HG03439 (cell line): ENCODE measurements at regions not wholly inside any gene's neighbourhood (a gene's known extent, or its start where the extent isn't known, plus 50 kb on each side); places are given as distances from the start of the nearest gene placed in this dataset.
"Not testable (repeated sequence)": the region's sequence is repeated elsewhere in the genome, so short reads cannot be mapped to it uniquely, and the experiment has no call there.

Experiments used
- ATAC-seq: cut with Tn5 transposase; IDR thresholded peaks from one replicate; pipeline ENCODE4 v1.9.1; 2021; ENCODE audit warnings: mild to moderate bottlenecking, moderate library complexity; ENCODE audit not compliant: unreplicated experiment

- not testable (repeated sequence) for ATAC-seq
Measured at GRCh38 chr18:104264-104663, 54.1 kb upstream of the USP14 start.

DNA sequence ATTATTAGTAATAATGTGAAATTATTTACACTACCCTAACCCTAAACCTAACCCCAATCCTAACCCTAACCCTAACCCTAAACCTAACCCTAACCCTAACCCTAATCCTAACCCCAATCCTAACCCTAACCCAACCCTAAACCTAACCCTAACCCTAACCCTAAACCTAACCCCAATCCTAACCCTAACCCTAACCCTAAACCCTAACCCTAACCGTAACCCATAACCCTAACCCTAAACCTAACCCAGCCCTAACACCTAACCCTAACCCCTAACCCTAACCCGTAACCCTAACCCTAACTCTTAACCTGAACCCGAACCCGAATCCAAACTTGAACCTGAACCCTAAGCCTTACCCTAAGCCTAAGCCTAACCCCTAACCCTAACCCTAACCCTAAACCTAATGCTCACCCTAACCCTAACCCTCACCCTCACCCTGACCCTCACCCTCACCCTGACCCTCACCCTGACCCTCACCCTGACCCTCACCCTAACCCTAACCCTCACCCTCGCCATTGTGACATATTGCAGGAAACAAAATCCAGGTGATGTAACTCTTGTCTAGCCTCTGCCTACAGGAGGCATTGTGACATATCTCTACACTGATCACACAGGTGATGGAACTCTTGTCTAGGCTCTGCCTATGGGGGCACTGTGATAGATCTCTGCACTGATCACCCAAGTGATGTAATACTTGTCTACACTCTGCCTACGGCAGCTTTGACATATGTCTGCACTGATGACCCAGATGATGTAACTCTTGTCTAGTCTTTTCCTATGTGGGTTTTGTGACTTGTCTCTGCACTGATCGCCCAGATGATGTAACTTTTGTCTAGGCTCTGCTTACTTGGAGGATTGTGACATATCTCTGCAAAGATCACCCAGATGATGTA lies 53.0 kb upstream of the USP14 start:
- not testable (repeated sequence) for ATAC-seq

GRCh38 chr18:106054-106851 lies 52.1 kb upstream of the USP14 start:
- ATAC-seq: not testable (repeated sequence)

DNA sequence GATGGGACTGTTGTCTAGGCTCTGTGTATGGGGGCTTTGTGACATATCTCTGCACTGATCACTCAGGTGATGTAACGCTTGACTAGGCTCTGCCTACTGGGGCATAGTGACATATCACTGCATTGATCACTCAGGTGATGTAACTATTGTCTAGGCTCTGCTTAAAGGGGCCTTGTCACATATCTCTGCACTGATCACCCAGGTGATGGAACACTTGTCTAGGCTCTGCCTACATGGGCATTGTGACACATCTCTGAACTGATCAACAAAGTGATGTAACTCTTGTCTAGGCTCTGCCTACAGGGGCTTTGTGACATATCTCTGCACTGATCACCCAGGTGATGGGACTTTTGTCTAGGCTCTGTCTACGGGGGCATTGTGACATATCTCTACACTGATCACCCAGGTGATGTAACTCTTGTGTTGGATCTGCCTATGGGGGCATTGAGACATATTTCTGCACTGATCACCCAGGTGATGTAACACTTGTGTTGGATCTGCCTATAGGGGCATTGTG lies 51.4 kb upstream of the USP14 start:
- not testable (repeated sequence) for ATAC-seq

- ATAC-seq: not testable (repeated sequence)
Measured at GRCh38 chr18:107464-107863, 50.9 kb upstream of the USP14 start.

DNA sequence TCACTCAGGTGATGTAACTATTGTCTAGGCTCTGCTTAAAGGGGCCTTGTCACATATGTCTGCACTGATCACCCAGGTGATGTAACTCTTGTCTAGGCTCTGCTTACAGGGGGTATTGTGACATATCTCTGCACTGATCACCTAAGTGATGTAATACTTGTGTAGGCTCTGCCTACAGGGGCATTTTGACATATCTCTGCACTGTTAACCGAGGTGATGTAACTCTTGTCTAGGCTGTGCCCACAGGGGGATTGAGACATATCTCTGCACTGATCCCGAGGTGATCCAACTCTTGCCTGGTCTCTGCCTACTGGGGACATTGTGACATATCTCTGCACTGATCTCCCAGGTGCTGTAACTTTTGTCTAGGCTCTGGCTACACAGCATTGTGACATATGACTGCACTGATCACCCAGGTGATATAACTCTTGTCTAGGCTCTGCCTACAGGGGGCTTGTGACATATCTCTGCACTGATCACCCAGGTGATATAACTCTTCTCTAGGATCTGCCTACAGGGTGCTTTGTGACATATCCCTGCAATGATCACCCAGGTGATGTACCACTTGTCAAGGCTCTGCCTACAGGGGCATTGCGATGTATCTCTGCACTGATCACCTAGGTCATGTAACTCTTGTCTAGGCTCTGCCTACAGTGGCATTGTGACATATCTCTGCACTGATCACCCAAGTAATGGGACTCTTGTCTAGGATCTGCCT lies 50.3 kb upstream of the USP14 start:
- peak; percentile 59 for ATAC-seq
